H9 (cell line): ENCODE measurements at regions not wholly inside any gene's neighbourhood (a gene's known extent, or its start where the extent isn't known, plus 50 kb on each side); places are given as distances from the start of the nearest gene placed in this dataset.
A peak's percentile ranks its signal among the peaks of the same experiment; 100 is the strongest.

Experiments
- DNase-seq: peaks from one replicate; pipeline ENCODE4 v3.0.0-alpha.2; 2017
- H2AFZ ChIP-seq: one replicate; pipeline ENCODE4 v1.6.1; 2013; ENCODE audit warnings: mild to moderate bottlenecking, low read length, control low read depth, moderate library complexity
- H2AK5ac ChIP-seq: 2 replicates; pipeline ENCODE4 v1.6.1; 2013; ENCODE audit warnings: low read length, control low read depth, mixed read lengths; ENCODE audit not compliant: insufficient read length
- H2BK120ac ChIP-seq: one replicate; pipeline ENCODE4 v1.6.1; 2013; ENCODE audit warnings: low read depth, mild to moderate bottlenecking, low read length, control low read depth, inconsistent platforms; ENCODE audit not compliant: poor library complexity, severe bottlenecking
- H2BK12ac ChIP-seq: 2 replicates; pipeline ENCODE4 v1.6.1; 2013; ENCODE audit warnings: low read length, control low read depth, mixed read lengths, low read depth; ENCODE audit not compliant: insufficient read length
- H2BK15ac ChIP-seq: 2 replicates; pipeline ENCODE4 v1.6.1; 2013; ENCODE audit warnings: low read depth, low read length, control low read depth
- H2BK20ac ChIP-seq: one replicate; pipeline ENCODE4 v1.6.1; 2013; ENCODE audit warnings: low read depth, mild to moderate bottlenecking, low read length, control low read depth, inconsistent platforms; ENCODE audit not compliant: poor library complexity, severe bottlenecking
- H2BK5ac ChIP-seq: 2 replicates; pipeline ENCODE4 v1.6.1; 2013; ENCODE audit warnings: low read length, control low read depth, mixed read lengths; ENCODE audit not compliant: insufficient read length
- H3K14ac ChIP-seq: 2 replicates; pipeline ENCODE4 v1.6.1; 2013; ENCODE audit warnings: low read length, control low read depth; ENCODE audit not compliant: insufficient read depth
- H3K18ac ChIP-seq: 2 replicates; pipeline ENCODE4 v1.6.1; 2013; ENCODE audit warnings: low read depth, mild to moderate bottlenecking, mixed read lengths, low read length, control low read depth; ENCODE audit not compliant: insufficient read length
- H3K23ac ChIP-seq: 2 replicates; pipeline ENCODE4 v1.6.1; 2013; ENCODE audit warnings: low read length, control low read depth, mixed read lengths, low read depth; ENCODE audit not compliant: insufficient read length
- H3K23me2 ChIP-seq: 2 replicates; pipeline ENCODE4 v1.6.1; 2013; ENCODE audit warnings: low read depth, mild to moderate bottlenecking, mixed read lengths, low read length, control low read depth; ENCODE audit not compliant: insufficient read length, poor library complexity, severe bottlenecking
- H3K27ac ChIP-seq: 2 replicates; pipeline ENCODE4 v1.5.1; 2013; ENCODE audit warnings: low read length, control low read depth, mixed read lengths, low read depth; ENCODE audit not compliant: insufficient read length
- H3K27me3 ChIP-seq: 2 replicates; pipeline ENCODE4 v1.6.1; 2013; ENCODE audit warnings: low read length, control low read depth, inconsistent platforms; ENCODE audit not compliant: insufficient read depth
- H3K4ac ChIP-seq: 2 replicates; pipeline ENCODE4 v1.6.1; 2013; ENCODE audit warnings: low read depth, mild to moderate bottlenecking, control low read depth, inconsistent platforms, low read length, moderate library complexity
- H3K4me1 ChIP-seq: 2 replicates; pipeline ENCODE4 v1.6.1; 2013; ENCODE audit warnings: low read length, control low read depth, inconsistent platforms; ENCODE audit not compliant: insufficient read depth
- H3K4me2 ChIP-seq: 2 replicates; pipeline ENCODE4 v1.6.1; 2013; ENCODE audit warnings: low read length, control low read depth, mixed read lengths; ENCODE audit not compliant: insufficient read length, insufficient read depth
- H3K56ac ChIP-seq: 2 replicates; pipeline ENCODE4 v1.6.1; 2013; ENCODE audit warnings: low read depth, mild to moderate bottlenecking, mixed read lengths, low read length, control low read depth; ENCODE audit not compliant: insufficient read length
- H3K79me1 ChIP-seq: 2 replicates; pipeline ENCODE4 v1.6.1; 2013; ENCODE audit warnings: low read depth, mild to moderate bottlenecking, moderate library complexity, low read length, control low read depth, inconsistent platforms; ENCODE audit not compliant: insufficient read depth, poor library complexity, severe bottlenecking
- H3K79me2 ChIP-seq: 2 replicates; pipeline ENCODE4 v1.6.1; 2013; ENCODE audit warnings: low read length, control low read depth, inconsistent platforms; ENCODE audit not compliant: insufficient read depth
- H3K9ac ChIP-seq: 2 replicates; pipeline ENCODE4 v1.6.1; 2013; ENCODE audit warnings: low read length, control low read depth, mixed read lengths; ENCODE audit not compliant: insufficient read length; ENCODE audit errors: extremely low read depth
- H3K9me3 ChIP-seq: one replicate; pipeline ENCODE4 v1.6.1; 2013; ENCODE audit warnings: low read depth, low read length, inconsistent platforms; ENCODE audit not compliant: control insufficient read depth
- H3T11ph ChIP-seq: one replicate; pipeline ENCODE4 v1.6.1; 2013; ENCODE audit warnings: mild to moderate bottlenecking, low read length, control low read depth, inconsistent platforms
- H4K20me1 ChIP-seq: one replicate; pipeline ENCODE4 v1.6.1; 2013; ENCODE audit not compliant: control insufficient read depth, insufficient read length, insufficient read depth
- H4K5ac ChIP-seq: 2 replicates; pipeline ENCODE4 v1.6.1; 2013; ENCODE audit warnings: low read depth, mild to moderate bottlenecking, mixed read lengths, low read length, control low read depth; ENCODE audit not compliant: insufficient read length
- H4K8ac ChIP-seq: replicated peaks from 2 replicates; pipeline ENCODE4 v1.6.1; 2013; ENCODE audit warnings: low read length, control low read depth, mixed read lengths, low read depth; ENCODE audit not compliant: insufficient read length
- H4K91ac ChIP-seq: 2 replicates; pipeline ENCODE4 v1.6.1; 2013; ENCODE audit warnings: low read depth, mild to moderate bottlenecking, moderate library complexity, mixed read lengths, low read length, control low read depth; ENCODE audit not compliant: insufficient read length
- H3K27ac Mint-ChIP-seq, 3 experiments: 2 replicates in 2 of 3; 3 replicates in 1 of 3; pipeline ENCODE4 v1.8.0; 2020 to 2021; ENCODE audit warnings: mixed read lengths in 3 of 3, mild to moderate bottlenecking in 1 of 3, moderate library complexity in 1 of 3
- H3K27me3 Mint-ChIP-seq: 2 replicates; pipeline ENCODE4 v1.8.0; 2021; ENCODE audit warnings: low read depth, mild to moderate bottlenecking, moderate library complexity, mixed read lengths
- H3K36me3 Mint-ChIP-seq, 3 experiments: 2 replicates in 2 of 3; 3 replicates in 1 of 3; pipeline ENCODE4 v1.8.0; 2020 to 2021; ENCODE audit warnings: low read depth in 3 of 3, mixed read lengths in 3 of 3; ENCODE audit not compliant: insufficient read depth in 1 of 3
- H3K4me1 Mint-ChIP-seq, 2 experiments: 2 replicates each; pipeline ENCODE4 v1.8.0; 2020; ENCODE audit warnings: mixed read lengths in 2 of 2
- H3K4me3 Mint-ChIP-seq, 2 experiments: 2 replicates in 1 of 2; 3 replicates in 1 of 2; pipeline ENCODE4 v1.8.0; 2020 to 2021; ENCODE audit warnings: mild to moderate bottlenecking in 2 of 2, mixed read lengths in 2 of 2, moderate library complexity in 1 of 2
- H3K9me3 Mint-ChIP-seq, 2 experiments: 2 replicates in 1 of 2; 3 replicates in 1 of 2; pipeline ENCODE4 v1.8.0; 2020; ENCODE audit warnings: mild to moderate bottlenecking in 2 of 2, mixed read lengths in 2 of 2, moderate library complexity in 1 of 2
- WGBS: extraction: QIAGEN DNeasy Blood & Tissue Kit; methylation state at CpG from one replicate; pipeline ENCODE4 v1.1.7; 2013; ENCODE audit warnings: missing lambda C conversion rate, low lambda C conversion rate, mixed read lengths; ENCODE audit not compliant: insufficient read length; ENCODE audit errors: extremely low coverage; 5-methylcytosine and 5-hydroxymethylcytosine counted together
- TF ChIP-seq, protein P1 (sequence below): fragments of 200-600 bp; sonication (generic); conservative IDR thresholded peaks from 3 replicates; pipeline ENCODE4 v1.8.0; 2021; ENCODE audit warnings: antibody characterized with exemption, mild to moderate bottlenecking

DNA sequence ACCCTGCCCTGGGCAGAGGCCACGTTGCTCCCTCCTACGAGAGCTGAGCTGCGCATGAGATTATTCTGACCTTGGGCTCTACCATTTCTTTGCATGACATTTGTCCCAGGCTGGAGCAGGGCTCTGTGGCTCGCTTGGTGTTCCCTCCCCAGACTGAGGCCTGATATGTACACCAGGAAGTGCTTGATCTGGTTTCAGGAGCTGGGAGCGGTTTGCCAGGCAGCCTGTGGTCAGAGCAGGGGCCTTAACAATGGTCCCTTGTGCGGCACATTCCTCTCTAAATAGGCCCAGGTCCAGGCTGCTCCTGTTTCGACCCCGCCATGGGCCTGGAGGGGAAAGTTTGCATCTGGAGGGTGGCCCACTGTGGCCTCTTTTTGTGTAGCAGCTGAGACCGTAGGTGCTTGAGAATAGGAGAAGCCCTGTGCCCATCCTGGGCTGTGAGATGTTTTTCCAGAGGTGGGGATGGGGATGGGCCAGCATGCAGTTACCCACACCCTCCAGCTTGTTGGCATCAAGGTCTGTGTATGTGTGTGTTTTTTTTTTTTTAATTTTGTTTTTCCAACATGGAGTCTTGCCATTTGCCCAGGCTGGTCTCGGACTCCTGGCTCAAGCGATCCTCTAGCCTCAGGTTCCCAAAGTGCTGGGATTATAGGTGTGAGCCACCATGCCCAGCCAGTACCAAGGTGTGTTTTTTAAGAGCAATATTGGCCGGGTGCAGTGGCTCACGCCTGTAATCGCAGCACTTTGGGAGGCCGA is 253.9 kb downstream of the SEC14L1 start:
- H3K4me3 Mint-ChIP-seq, result no peak overlapping the region

More for the DNA sequence above, 253.9 kb downstream of the SEC14L1 start:
- peaks cover 3 to 4% (median 4%) of the 10 kb centered on the region in 3 experiments; a peak in 3 of 7 replicates for H3K36me3 Mint-ChIP-seq
- no peak overlapping the region for H2BK120ac ChIP-seq
- H3T11ph ChIP-seq, result no peak overlapping the region
- H4K5ac ChIP-seq, result no peak overlapping the region
- H2BK20ac ChIP-seq, result no peak overlapping the region
- peaks cover 46 to 57% of the 10 kb centered on the region in 2 experiments for H3K4me1 Mint-ChIP-seq
- H3K23ac ChIP-seq, result no peak overlapping the region
- no peak overlapping the region for H3K14ac ChIP-seq
- no peaks in the 10 kb centered on the region for H3K27me3 ChIP-seq
- no peak overlapping the region for H2BK5ac ChIP-seq
- H2AFZ ChIP-seq, result no peak overlapping the region
- H3K9ac ChIP-seq, result no peak overlapping the region
- peaks cover 16% of the 10 kb centered on the region; the same call in 1 of the 2 replicates for H3K79me2 ChIP-seq
- no peak overlapping the region for H3K56ac ChIP-seq
- H2AK5ac ChIP-seq, result no peak overlapping the region
- H3K4me1 ChIP-seq, result peaks cover 11% of the 10 kb centered on the region; the same call in 1 of the 2 replicates
- peaks cover 4% of the 10 kb centered on the region for H3K23me2 ChIP-seq
- H4K91ac ChIP-seq, result no peak overlapping the region
- H4K8ac ChIP-seq, result no peak overlapping the region
- no peaks in the 10 kb centered on the region for H3K9me3 Mint-ChIP-seq
- no peak for DNase-seq
- TF ChIP-seq, protein P1, sequence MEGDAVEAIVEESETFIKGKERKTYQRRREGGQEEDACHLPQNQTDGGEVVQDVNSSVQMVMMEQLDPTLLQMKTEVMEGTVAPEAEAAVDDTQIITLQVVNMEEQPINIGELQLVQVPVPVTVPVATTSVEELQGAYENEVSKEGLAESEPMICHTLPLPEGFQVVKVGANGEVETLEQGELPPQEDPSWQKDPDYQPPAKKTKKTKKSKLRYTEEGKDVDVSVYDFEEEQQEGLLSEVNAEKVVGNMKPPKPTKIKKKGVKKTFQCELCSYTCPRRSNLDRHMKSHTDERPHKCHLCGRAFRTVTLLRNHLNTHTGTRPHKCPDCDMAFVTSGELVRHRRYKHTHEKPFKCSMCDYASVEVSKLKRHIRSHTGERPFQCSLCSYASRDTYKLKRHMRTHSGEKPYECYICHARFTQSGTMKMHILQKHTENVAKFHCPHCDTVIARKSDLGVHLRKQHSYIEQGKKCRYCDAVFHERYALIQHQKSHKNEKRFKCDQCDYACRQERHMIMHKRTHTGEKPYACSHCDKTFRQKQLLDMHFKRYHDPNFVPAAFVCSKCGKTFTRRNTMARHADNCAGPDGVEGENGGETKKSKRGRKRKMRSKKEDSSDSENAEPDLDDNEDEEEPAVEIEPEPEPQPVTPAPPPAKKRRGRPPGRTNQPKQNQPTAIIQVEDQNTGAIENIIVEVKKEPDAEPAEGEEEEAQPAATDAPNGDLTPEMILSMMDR, result no peak
- H3K4me2 ChIP-seq, result no peak overlapping the region
- no peaks in the 10 kb centered on the region for H3K9me3 ChIP-seq
- no CpG with 5 or more reads among the region's 15 CpGs for WGBS
- peak overlapping the region; percentile 28 for H3K18ac ChIP-seq
- peak overlapping the region in 2 of 3 experiments; percentile 61 to 85; a peak in 2 of 7 replicates for H3K27ac Mint-ChIP-seq
- H2BK12ac ChIP-seq, result no peak overlapping the region
- no peak overlapping the region for H3K4ac ChIP-seq
- H2BK15ac ChIP-seq, result no peak overlapping the region
- no peak overlapping the region for H3K27ac ChIP-seq
- no peaks in the 10 kb centered on the region for H4K20me1 ChIP-seq
- peaks cover 5% of the 10 kb centered on the region for H3K79me1 ChIP-seq
- no peaks in the 10 kb centered on the region for H3K27me3 Mint-ChIP-seq
